Stimulated activated memory B cell treated with anti-CD40 and anti-IgM and Interleukin-4, amounts not matched to agents 10 μg/mL and 1 μg/mL and 100 μg/mL, for 72 hours (primary cell): ENCODE measurements at regions not wholly inside any gene's neighbourhood (a gene's known extent, or its start where the extent isn't known, plus 50 kb on each side); places are given as distances from the start of the nearest gene placed in this dataset.
A peak's percentile ranks its signal among the peaks of the same experiment; 100 is the strongest.

Experiments used
- ATAC-seq: fragments of 150-1000 bp; cut with Tn5 transposase; 2 replicates; pipeline ENCODE4 v1.10.0; 2021
- H3K27ac Mint-ChIP-seq: one replicate; pipeline ENCODE4 v1.8.0; 2022; ENCODE audit warnings: mild to moderate bottlenecking, mixed read lengths
- H3K27me3 Mint-ChIP-seq: one replicate; pipeline ENCODE4 v1.8.0; 2022; ENCODE audit warnings: mixed read lengths
- H3K36me3 Mint-ChIP-seq: one replicate; pipeline ENCODE4 v1.8.0; 2022; ENCODE audit warnings: mixed read lengths
- H3K4me1 Mint-ChIP-seq: one replicate; pipeline ENCODE4 v1.8.0; 2022; ENCODE audit warnings: mixed read lengths
- H3K4me3 Mint-ChIP-seq: one replicate; pipeline ENCODE4 v1.8.0; 2022; ENCODE audit warnings: mild to moderate bottlenecking, moderate library complexity, mixed read lengths
- H3K9me3 Mint-ChIP-seq: one replicate; pipeline ENCODE4 v1.8.0; 2022; ENCODE audit warnings: mixed read lengths

GRCh38 chr1:21357161-21357560 is 66.9 kb upstream of the ECE1 start:
- no peaks in the 10 kb centered on the region for H3K27me3 Mint-ChIP-seq
- H3K27ac Mint-ChIP-seq = no peak overlapping the region

GRCh38 chr1:21355956-21356355 is 65.7 kb upstream of the ECE1 start:
- Mint-ChIP-seq H3K27me3 (no peaks in the 10 kb centered on the region), H3K4me3 (no peak overlapping the region), H3K4me1 (peaks cover 6% of the 10 kb centered on the region), H3K36me3 (no peaks in the 10 kb centered on the region), H3K9me3 (no peaks in the 10 kb centered on the region), H3K27ac (peak overlapping the region; percentile 51)
- ATAC-seq = no peak

More at GRCh38 chr1:21357161-21357560, 66.9 kb upstream of the ECE1 start:
- peaks cover 6% of the 10 kb centered on the region for H3K4me1 Mint-ChIP-seq
- ATAC-seq = no peak
- H3K4me3 Mint-ChIP-seq = no peak overlapping the region
- no peaks in the 10 kb centered on the region for H3K9me3 Mint-ChIP-seq
- no peaks in the 10 kb centered on the region for H3K36me3 Mint-ChIP-seq

GRCh38 chr1:21352586-21352985 is 62.3 kb upstream of the ECE1 start:
- Mint-ChIP-seq H3K27ac (no peak overlapping the region), H3K36me3 (no peaks in the 10 kb centered on the region), H3K27me3 (no peaks in the 10 kb centered on the region), H3K4me1 (peaks cover 6% of the 10 kb centered on the region), H3K9me3 (no peaks in the 10 kb centered on the region), H3K4me3 (no peak overlapping the region)
- ATAC-seq = no peak

- no peak overlapping the region for H3K27ac Mint-ChIP-seq
- no peaks in the 10 kb centered on the region for H3K9me3 Mint-ChIP-seq
- no peak overlapping the region for H3K4me3 Mint-ChIP-seq
- peaks cover 6% of the 10 kb centered on the region for H3K4me1 Mint-ChIP-seq
- H3K36me3 Mint-ChIP-seq = no peaks in the 10 kb centered on the region
- no peak for ATAC-seq
- no peaks in the 10 kb centered on the region for H3K27me3 Mint-ChIP-seq
Measured at GRCh38 chr1:21351901-21352300, 61.6 kb upstream of the ECE1 start.

- no peak for ATAC-seq
- H3K9me3 Mint-ChIP-seq = no peaks in the 10 kb centered on the region
- H3K4me3 Mint-ChIP-seq = no peak overlapping the region
Measured at GRCh38 chr1:21350202-21350885, 60.1 kb upstream of the ECE1 start.

GRCh38 chr1:21349693-21350092 is 59.4 kb upstream of the ECE1 start:
- no peaks in the 10 kb centered on the region for H3K36me3 Mint-ChIP-seq

More at GRCh38 chr1:21350202-21350885, 60.1 kb upstream of the ECE1 start:
- no peaks in the 10 kb centered on the region for H3K27me3 Mint-ChIP-seq
- no peaks in the 10 kb centered on the region for H3K4me1 Mint-ChIP-seq
- H3K36me3 Mint-ChIP-seq = no peaks in the 10 kb centered on the region
- no peak overlapping the region for H3K27ac Mint-ChIP-seq

GRCh38 chr1:21347072-21347581 is 56.9 kb upstream of the ECE1 start:
- ATAC-seq = no peak
- peaks cover 22% of the 10 kb centered on the region for H3K4me1 Mint-ChIP-seq
- H3K9me3 Mint-ChIP-seq = no peaks in the 10 kb centered on the region
- H3K4me3 Mint-ChIP-seq = no peak overlapping the region
- H3K27me3 Mint-ChIP-seq = no peaks in the 10 kb centered on the region
- no peak overlapping the region for H3K27ac Mint-ChIP-seq
- peaks cover 8% of the 10 kb centered on the region for H3K36me3 Mint-ChIP-seq

More at GRCh38 chr1:21349693-21350092, 59.4 kb upstream of the ECE1 start:
- Mint-ChIP-seq H3K4me3 (no peak overlapping the region), H3K27me3 (no peaks in the 10 kb centered on the region), H3K9me3 (no peaks in the 10 kb centered on the region), H3K27ac (no peak overlapping the region), H3K4me1 (no peaks in the 10 kb centered on the region)
- no peak for ATAC-seq

GRCh38 chr1:21346365-21347071 is 56.3 kb upstream of the ECE1 start:
- Mint-ChIP-seq H3K4me1 (peaks cover 29% of the 10 kb centered on the region), H3K27ac (no peak overlapping the region), H3K4me3 (no peak overlapping the region), H3K9me3 (no peaks in the 10 kb centered on the region), H3K27me3 (no peaks in the 10 kb centered on the region), H3K36me3 (peaks cover 8% of the 10 kb centered on the region)
- no peak for ATAC-seq

- Mint-ChIP-seq H3K36me3 (peaks cover 8% of the 10 kb centered on the region), H3K4me1 (peaks cover 45% of the 10 kb centered on the region), H3K27me3 (no peaks in the 10 kb centered on the region), H3K9me3 (no peaks in the 10 kb centered on the region), H3K4me3 (peak overlapping the region; percentile 86), H3K27ac (no peak overlapping the region)
- peak; percentile 67 for ATAC-seq
Measured at GRCh38 chr1:21344750-21345443, 54.6 kb upstream of the ECE1 start.

- Mint-ChIP-seq H3K27ac (no peak overlapping the region), H3K4me3 (peak overlapping the region; percentile 86), H3K9me3 (no peaks in the 10 kb centered on the region), H3K36me3 (peaks cover 8% of the 10 kb centered on the region), H3K27me3 (no peaks in the 10 kb centered on the region), H3K4me1 (peaks cover 51% of the 10 kb centered on the region)
- no peak for ATAC-seq
Measured at GRCh38 chr1:21344098-21344749, 54.0 kb upstream of the ECE1 start.

GRCh38 chr1:21342961-21343838 is 52.9 kb upstream of the ECE1 start:
- H3K36me3 Mint-ChIP-seq = peaks cover 8% of the 10 kb centered on the region
- H3K27me3 Mint-ChIP-seq = no peaks in the 10 kb centered on the region
- peak overlapping the region; percentile 86 for H3K4me3 Mint-ChIP-seq
- H3K9me3 Mint-ChIP-seq = no peaks in the 10 kb centered on the region
- peak; percentile 25 for ATAC-seq
- H3K4me1 Mint-ChIP-seq = peaks cover 62% of the 10 kb centered on the region
- no peak overlapping the region for H3K27ac Mint-ChIP-seq

GRCh38 chr1:21341517-21342078 is 51.3 kb upstream of the ECE1 start:
- Mint-ChIP-seq H3K4me3 (no peak overlapping the region), H3K4me1 (peaks cover 78% of the 10 kb centered on the region), H3K27me3 (no peaks in the 10 kb centered on the region), H3K9me3 (no peaks in the 10 kb centered on the region), H3K36me3 (peaks cover 8% of the 10 kb centered on the region), H3K27ac (peak overlapping the region; percentile 38)
- ATAC-seq = no peak

- Mint-ChIP-seq H3K27ac (peak overlapping the region; percentile 38), H3K4me1 (peaks cover 83% of the 10 kb centered on the region)
- no peak for ATAC-seq
Measured at GRCh38 chr1:21341022-21341421, 50.8 kb upstream of the ECE1 start.

More at GRCh38 chr1:21341022-21341421, 50.8 kb upstream of the ECE1 start:
- no peak overlapping the region for H3K4me3 Mint-ChIP-seq
- no peaks in the 10 kb centered on the region for H3K27me3 Mint-ChIP-seq
- H3K9me3 Mint-ChIP-seq = no peaks in the 10 kb centered on the region
- H3K36me3 Mint-ChIP-seq = peaks cover 8% of the 10 kb centered on the region
